HEK293 (cell line): ENCODE measurements at regions not wholly inside any gene's neighbourhood (a gene's known extent, or its start where the extent isn't known, plus 50 kb on each side); places are given as distances from the start of the nearest gene placed in this dataset.

ENCODE experiments used
- CTCF ChIA-PET: fragments of 350-600 bp; formaldehyde crosslinking; extraction: SDS; loops from one replicate; lab custom pipeline; 2021; ENCODE audit warnings: antibody characterized with exemption; lab: Yijun Ruan, JAX
- POLR2A ChIA-PET: fragments of 300-600 bp; formaldehyde crosslinking; extraction: SDS; loops from one replicate; lab custom pipeline; 2020; ENCODE audit warnings: antibody characterized with exemption, inconsistent platforms; lab: Yijun Ruan, JAX
- H3K27ac ChIP-seq: fragments of 200-500 bp; sonication (Bioruptor generic); 2 replicates; pipeline ENCODE4 v1.5.1; 2014; ENCODE audit warnings: low read depth, low read length, control low read depth, inconsistent platforms; ENCODE audit errors: extremely low read depth
- H3K36me3 ChIP-seq, 2 experiments: fragments of 200-500 bp in 1 of 2; sonication (Bioruptor generic) in 1 of 2; 1 replicate in 1 of 2; 2 replicates in 1 of 2; pipeline ENCODE4 v1.5.1; 2014 to 2017; ENCODE audit warnings: inconsistent platforms in 2 of 2, low read length in 2 of 2; ENCODE audit not compliant: control insufficient read depth in 2 of 2, insufficient read depth in 1 of 2
- H3K4me1 ChIP-seq: fragments of 200-500 bp; sonication (Bioruptor generic); 2 replicates; pipeline ENCODE4 v1.5.1; 2014; ENCODE audit warnings: mild to moderate bottlenecking, low read length, inconsistent platforms; ENCODE audit not compliant: control insufficient read depth, insufficient read depth
- H3K4me3 ChIP-seq: 2 replicates; pipeline ENCODE4 v1.5.1; 2011; ENCODE audit warnings: low read depth, mild to moderate bottlenecking, control low read depth, low read length, moderate library complexity
- H3K9me3 ChIP-seq: fragments of 200-500 bp; sonication (Bioruptor generic); 2 replicates; pipeline ENCODE4 v1.5.1; 2014; ENCODE audit warnings: low read depth, low read length, inconsistent platforms; ENCODE audit not compliant: control insufficient read depth, insufficient read depth
- CTCF ChIP-seq: fragments of 450-650 bp; formaldehyde crosslinking; IDR thresholded peaks from 2 replicates; pipeline ENCODE4 v1.5.1; 2016; ENCODE audit warnings: missing biosample characterization, missing genetic modification characterization
- KLF17 ChIP-seq: fragments of 450-650 bp; formaldehyde crosslinking; IDR thresholded peaks from 2 replicates; pipeline ENCODE4 v1.5.1; 2016; ENCODE audit warnings: missing biosample characterization, missing genetic modification characterization
- ZBTB7A ChIP-seq: fragments of 450-650 bp; formaldehyde crosslinking; IDR thresholded peaks from 2 replicates; pipeline ENCODE4 v1.5.1; 2016; ENCODE audit warnings: low read depth, missing biosample characterization, missing genetic modification characterization
- ZIC2 ChIP-seq: fragments of 450-650 bp; formaldehyde crosslinking; IDR thresholded peaks from 2 replicates; pipeline ENCODE4 v1.5.1; 2016; ENCODE audit warnings: missing biosample characterization, missing genetic modification characterization
- ZNF23 ChIP-seq: fragments of 450-650 bp; formaldehyde crosslinking; IDR thresholded peaks from 2 replicates; pipeline ENCODE4 v1.5.1; 2016; ENCODE audit warnings: missing biosample characterization, missing genetic modification characterization, borderline replicate concordance
- ZNF48 ChIP-seq: fragments of 450-650 bp; formaldehyde crosslinking; IDR thresholded peaks from 2 replicates; pipeline ENCODE4 v1.5.1; 2016; ENCODE audit warnings: missing biosample characterization, missing genetic modification characterization
- ZNF529 ChIP-seq: fragments of 450-650 bp; formaldehyde crosslinking; IDR thresholded peaks from 2 replicates; pipeline ENCODE4 v1.5.1; 2017; ENCODE audit warnings: missing genetic modification characterization, missing biosample characterization; ENCODE audit not compliant: insufficient replicate concordance
- ZNF654 ChIP-seq: fragments of 450-650 bp; formaldehyde crosslinking; IDR thresholded peaks from 2 replicates; pipeline ENCODE4 v1.5.1; 2016; ENCODE audit warnings: low read depth, missing biosample characterization, missing genetic modification characterization
- ZNF704 ChIP-seq: fragments of 450-650 bp; formaldehyde crosslinking; IDR thresholded peaks from 2 replicates; pipeline ENCODE4 v1.5.1; 2016; ENCODE audit warnings: missing biosample characterization, missing genetic modification characterization
- ZNF785 ChIP-seq: fragments of 450-650 bp; formaldehyde crosslinking; IDR thresholded peaks from 2 replicates; pipeline ENCODE4 v1.5.1; 2016; ENCODE audit warnings: missing biosample characterization, missing genetic modification characterization
- ZSCAN4 ChIP-seq: fragments of 450-650 bp; formaldehyde crosslinking; IDR thresholded peaks from 2 replicates; pipeline ENCODE4 v1.5.1; 2017; ENCODE audit warnings: missing biosample characterization, missing genetic modification characterization

GRCh38 chr2:100212850-100213249 lies 70.5 kb upstream of the AFF3 start:
- Histone ChIP-seq H3K4me3 (no peak overlapping the region), H3K4me1 (no peaks in the 10 kb centered on the region), H3K36me3 (no peaks in the 10 kb centered on the region), H3K9me3 (no peaks in the 10 kb centered on the region), H3K27ac (no peak overlapping the region)
- ChIA-PET POLR2A (no interaction called here), CTCF (interaction anchor here (1.2 kb wide), 1 partner anchor 49 kb away, joined by 4 read pairs; no protein-coding TSS in a partner anchor)
- TF ChIP-seq CTCF: no peak
- no peak for TF ChIP-seq ZNF529 (tag by site-specific recombination)
- no peak for TF ChIP-seq ZNF23 (tag by site-specific recombination)
- no peak for TF ChIP-seq ZNF785 (tag by site-specific recombination)
- TF ChIP-seq ZNF704 (tag by site-specific recombination): no peak

GRCh38 chr2:100211521-100211920 lies 69.1 kb upstream of the AFF3 start:
- POLR2A ChIA-PET: no interaction called here
- CTCF ChIA-PET: interaction anchor here (0.7 kb wide), 1 partner anchor 9 kb away, joined by 4 read pairs; no protein-coding TSS in a partner anchor
- no peaks in the 10 kb centered on the region for H3K4me1 ChIP-seq
- H3K36me3 ChIP-seq: no peaks in the 10 kb centered on the region
- no peak overlapping the region for H3K4me3 ChIP-seq
- TF ChIP-seq ZBTB7A (no peak), ZIC2 (peak; percentile 82), KLF17 (tag by site-specific recombination) (no peak)
- H3K9me3 ChIP-seq: no peaks in the 10 kb centered on the region
- no peak overlapping the region for H3K27ac ChIP-seq

- ChIA-PET CTCF (no interaction called here), POLR2A (no interaction called here)
- Histone ChIP-seq H3K4me1 (no peaks in the 10 kb centered on the region), H3K27ac (no peak overlapping the region), H3K4me3 (no peak overlapping the region)
- TF ChIP-seq CTCF (peak; percentile 37; the same call in 1 of the 2 replicates), ZNF48 (tag by site-specific recombination) (no peak), ZNF654 (tag by site-specific recombination) (peak; percentile 14; the same call in 1 of the 2 replicates), ZSCAN4 (tag by site-specific recombination) (no peak)
- TF ChIP-seq, all 188 proteins: peak for 2
- Histone ChIP-seq H3K9me3 (no peaks in the 10 kb centered on the region), H3K36me3 (no peaks in the 10 kb centered on the region)
Observed at GRCh38 chr2:100208141-100208770, 65.9 kb upstream of the AFF3 start.
